ENCODE measurements at regions not wholly inside any gene's neighbourhood (a gene's known extent, or its start where the extent isn't known, plus 50 kb on each side); places are given as distances from the start of the nearest gene placed in this dataset.

GRCh38 chr4:18880871-18881270, 859.3 kb upstream of the LCORL start:
- no peak for DNase-seq (ENCODE audit: insufficient read length)
- no peak for FAIRE-seq
- TF ChIP-seq TAF1 (IDR thresholded peaks at IDR 0.05; ENCODE audit: borderline replicate concordance, low read depth, low read length) (no peak), POLR2A (IDR thresholded peaks at IDR 0.05; ENCODE audit: low read depth, low read length) (no peak), POLR2AphosphoS5 (IDR thresholded peaks at IDR 0.05; ENCODE audit: low read depth, low read length) (no peak)

GRCh38 chr4:18878561-18878960, 857.0 kb upstream of the LCORL start:
- DNase-seq (ENCODE audit: insufficient read length) (no peak), FAIRE-seq (no peak)
- no peak for TF ChIP-seq POLR2A (IDR thresholded peaks at IDR 0.05; ENCODE audit: low read depth, low read length)
- no peak for TF ChIP-seq POLR2AphosphoS5 (IDR thresholded peaks at IDR 0.05; ENCODE audit: low read depth, low read length)
- TF ChIP-seq TAF1 (IDR thresholded peaks at IDR 0.05; ENCODE audit: borderline replicate concordance, low read depth, low read length), result no peak

- TF ChIP-seq TAF1 (IDR thresholded peaks at IDR 0.05; ENCODE audit: borderline replicate concordance, low read depth, low read length), result no peak
- TF ChIP-seq POLR2AphosphoS5 (IDR thresholded peaks at IDR 0.05; ENCODE audit: low read depth, low read length), result no peak
- no peak for TF ChIP-seq POLR2A (IDR thresholded peaks at IDR 0.05; ENCODE audit: low read depth, low read length)
- DNase-seq (ENCODE audit: insufficient read length) (no peak), FAIRE-seq (no peak)
These were observed 847.6 kb upstream of the LCORL start for GRCh38 chr4:18869166-18869565.

- TF ChIP-seq TAF1 (IDR thresholded peaks at IDR 0.05; ENCODE audit: borderline replicate concordance, low read depth, low read length), result no peak
- TF ChIP-seq POLR2AphosphoS5 (IDR thresholded peaks at IDR 0.05; ENCODE audit: low read depth, low read length), result no peak
- DNase-seq (ENCODE audit: insufficient read length), result no peak
- no peak for FAIRE-seq
These were observed 839.4 kb upstream of the LCORL start for GRCh38 chr4:18860836-18861530.

GRCh38 chr4:18859468-18859867, 837.9 kb upstream of the LCORL start:
- DNase-seq (ENCODE audit: insufficient read length) (no peak), FAIRE-seq (no peak)
- no peak for TF ChIP-seq POLR2AphosphoS5 (IDR thresholded peaks at IDR 0.05; ENCODE audit: low read depth, low read length)
- TF ChIP-seq TAF1 (IDR thresholded peaks at IDR 0.05; ENCODE audit: borderline replicate concordance, low read depth, low read length), result no peak
- no peak for TF ChIP-seq POLR2A (IDR thresholded peaks at IDR 0.05; ENCODE audit: low read depth, low read length)

- no peak for FAIRE-seq
- no peak for DNase-seq (ENCODE audit: insufficient read length)
- no peak for TF ChIP-seq POLR2AphosphoS5 (IDR thresholded peaks at IDR 0.05; ENCODE audit: low read depth, low read length)
- TF ChIP-seq POLR2A (IDR thresholded peaks at IDR 0.05; ENCODE audit: low read depth, low read length), result no peak
These were observed 836.8 kb upstream of the LCORL start for GRCh38 chr4:18858229-18858922.

- DNase-seq (ENCODE audit: insufficient read length), result no peak
- no peak for FAIRE-seq
- no peak for TF ChIP-seq POLR2A (IDR thresholded peaks at IDR 0.05; ENCODE audit: low read depth, low read length)
- no peak for TF ChIP-seq POLR2AphosphoS5 (IDR thresholded peaks at IDR 0.05; ENCODE audit: low read depth, low read length)
- TF ChIP-seq TAF1 (IDR thresholded peaks at IDR 0.05; ENCODE audit: borderline replicate concordance, low read depth, low read length), result no peak
These were observed 829.3 kb upstream of the LCORL start for GRCh38 chr4:18850867-18851266.

GRCh38 chr4:18847249-18847890, 825.8 kb upstream of the LCORL start:
- FAIRE-seq (no peak), DNase-seq (ENCODE audit: insufficient read length) (no peak)
- TF ChIP-seq TAF1 (IDR thresholded peaks at IDR 0.05; ENCODE audit: borderline replicate concordance, low read depth, low read length) (no peak), POLR2A (IDR thresholded peaks at IDR 0.05; ENCODE audit: low read depth, low read length) (no peak), POLR2AphosphoS5 (IDR thresholded peaks at IDR 0.05; ENCODE audit: low read depth, low read length) (no peak)

- TF ChIP-seq POLR2AphosphoS5 (IDR thresholded peaks at IDR 0.05; ENCODE audit: low read depth, low read length), result no peak
- no peak for TF ChIP-seq TAF1 (IDR thresholded peaks at IDR 0.05; ENCODE audit: borderline replicate concordance, low read depth, low read length)
- no peak for TF ChIP-seq POLR2A (IDR thresholded peaks at IDR 0.05; ENCODE audit: low read depth, low read length)
- no peak for FAIRE-seq
These were observed 824.8 kb upstream of the LCORL start for GRCh38 chr4:18846313-18846712.

GRCh38 chr4:18844726-18845125, 823.2 kb upstream of the LCORL start:
- no peak for FAIRE-seq
- TF ChIP-seq POLR2AphosphoS5 (IDR thresholded peaks at IDR 0.05; ENCODE audit: low read depth, low read length), result no peak
- TF ChIP-seq POLR2A (IDR thresholded peaks at IDR 0.05; ENCODE audit: low read depth, low read length), result no peak
- TF ChIP-seq TAF1 (IDR thresholded peaks at IDR 0.05; ENCODE audit: borderline replicate concordance, low read depth, low read length), result no peak

More at GRCh38 chr4:18846313-18846712, 824.8 kb upstream of the LCORL start:
- DNase-seq (ENCODE audit: insufficient read length), result no peak

GRCh38 chr4:18842431-18842830, 820.9 kb upstream of the LCORL start:
- no peak for FAIRE-seq
- TF ChIP-seq POLR2A (IDR thresholded peaks at IDR 0.05; ENCODE audit: low read depth, low read length) (no peak), TAF1 (IDR thresholded peaks at IDR 0.05; ENCODE audit: borderline replicate concordance, low read depth, low read length) (no peak), POLR2AphosphoS5 (IDR thresholded peaks at IDR 0.05; ENCODE audit: low read depth, low read length) (no peak)
- DNase-seq (ENCODE audit: insufficient read length), result no peak

More at GRCh38 chr4:18844726-18845125, 823.2 kb upstream of the LCORL start:
- DNase-seq (ENCODE audit: insufficient read length), result no peak

- TF ChIP-seq POLR2A (IDR thresholded peaks at IDR 0.05; ENCODE audit: low read depth, low read length), result no peak
- no peak for TF ChIP-seq POLR2AphosphoS5 (IDR thresholded peaks at IDR 0.05; ENCODE audit: low read depth, low read length)
- TF ChIP-seq TAF1 (IDR thresholded peaks at IDR 0.05; ENCODE audit: borderline replicate concordance, low read depth, low read length), result no peak
- FAIRE-seq, result no peak
- no peak for DNase-seq (ENCODE audit: insufficient read length)
These were observed 818.9 kb upstream of the LCORL start for GRCh38 chr4:18840481-18840880.
